HL-60 (cell line): ENCODE measurements at regions not wholly inside any gene's neighbourhood (a gene's known extent, or its start where the extent isn't known, plus 50 kb on each side); places are given as distances from the start of the nearest gene placed in this dataset.

Experiments
- DNase-seq, 2 experiments: peaks; one replicate each; pipeline ENCODE4 v3.0.0-alpha.2; 2010 to 2020; ENCODE audit warnings: low read depth in 1 of 2, low spot score in 1 of 2
- H3K27ac ChIP-seq: fragments of 250-450 bp; sonication (Bioruptor Pico); replicated peaks from 2 replicates; pipeline ENCODE4 v1.5.1; 2020; ENCODE audit warnings: mild to moderate bottlenecking, moderate library complexity
- H3K27me3 ChIP-seq: fragments of 250-450 bp; sonication (Bioruptor Pico); 2 replicates; pipeline ENCODE4 v1.5.1; 2021; ENCODE audit warnings: mild to moderate bottlenecking, moderate library complexity; ENCODE audit not compliant: insufficient read depth, poor library complexity, severe bottlenecking
- H3K4me3 ChIP-seq: replicated peaks from 2 replicates; pipeline ENCODE4 v1.5.1; 2011; ENCODE audit warnings: mild to moderate bottlenecking, control low read depth, low read length; ENCODE audit not compliant: insufficient read depth
- CTCF ChIP-seq: IDR thresholded peaks from one replicate; pipeline ENCODE4 v1.5.1; 2011; ENCODE audit warnings: low read length, control low read depth, inconsistent platforms; ENCODE audit not compliant: insufficient read depth
- GABPA ChIP-seq: IDR thresholded peaks from 2 replicates; pipeline ENCODE4 v1.6.1; 2012; ENCODE audit warnings: low read depth
- POLR2AphosphoS5 ChIP-seq: IDR thresholded peaks from 2 replicates; pipeline ENCODE4 v1.6.1; 2012; ENCODE audit warnings: low read depth
- REST ChIP-seq: IDR thresholded peaks from 2 replicates; pipeline ENCODE4 v1.6.1; 2012; ENCODE audit warnings: low read depth; ENCODE audit not compliant: insufficient replicate concordance
- SPI1 ChIP-seq: IDR thresholded peaks from 2 replicates; pipeline ENCODE4 v1.6.1; 2012; ENCODE audit warnings: low read depth, mild to moderate bottlenecking, borderline replicate concordance

- TF ChIP-seq SPI1 (no peak), POLR2AphosphoS5 (no peak), CTCF (no peak), GABPA (no peak), REST (no peak)
- Histone ChIP-seq H3K4me3 (no peak overlapping the region), H3K27ac (no peak overlapping the region), H3K27me3 (no peaks in the 10 kb centered on the region)
- DNase-seq: no peak
Observed at GRCh38 chr5:104375345-104375744, 812.8 kb upstream of the NUDT12 start.

- H3K27ac ChIP-seq: no peak overlapping the region
- TF ChIP-seq REST: no peak
- no peak for TF ChIP-seq GABPA
- TF ChIP-seq SPI1: no peak
- TF ChIP-seq CTCF: no peak
- no peak for TF ChIP-seq POLR2AphosphoS5
- H3K4me3 ChIP-seq: no peak overlapping the region
- no peaks in the 10 kb centered on the region for H3K27me3 ChIP-seq
- no peak for DNase-seq
Observed at GRCh38 chr5:104372796-104373195, 810.2 kb upstream of the NUDT12 start.

GRCh38 chr5:104372376-104372775, 809.8 kb upstream of the NUDT12 start:
- no peaks in the 10 kb centered on the region for H3K27me3 ChIP-seq
- no peak overlapping the region for H3K27ac ChIP-seq
- TF ChIP-seq SPI1: no peak
- TF ChIP-seq REST: no peak
- no peak for TF ChIP-seq CTCF
- no peak overlapping the region for H3K4me3 ChIP-seq
- no peak for DNase-seq
